ENCODE measurements at regions not wholly inside any gene's neighbourhood (a gene's known extent, or its start where the extent isn't known, plus 50 kb on each side); places are given as distances from the start of the nearest gene placed in this dataset.

- TF ChIP-seq USF2 (IDR thresholded peaks at IDR 0.05; ENCODE audit: low read length) (no peak), EGR1 (IDR thresholded peaks at IDR 0.05; ENCODE audit: borderline replicate concordance, low read depth, low read length) (no peak), JUN (IDR thresholded peaks at IDR 0.05; ENCODE audit: low read depth, low read length) (no peak), RFX5 (IDR thresholded peaks at IDR 0.05; ENCODE audit: borderline replicate concordance, low read depth, low read length) (no peak), TEAD4 (IDR thresholded peaks at IDR 0.05; ENCODE audit: low read depth, low read length) (no peak)
Measured at GRCh38 chr20:40894237-40894630, 134.4 kb upstream of the TOP1 start (continued).
